IMR-90 (cell line): ENCODE measurements at regions not wholly inside any gene's neighbourhood (a gene's known extent, or its start where the extent isn't known, plus 50 kb on each side); places are given as distances from the start of the nearest gene placed in this dataset.

Experiments used
- ATAC-seq: fragments of 200-7000 bp; cut with Tn5 transposase; 2 replicates; pipeline ENCODE4 v1.9.1; 2020; ENCODE audit warnings: low read depth, mild to moderate bottlenecking, moderate library complexity
- BruUV-seq: library from RNA; stranded (reverse); fragments of 400-500 nt; replicated peaks from 2 replicates; lab custom pipeline; 2021; lab: Mats Ljungman, UMichigan
- CTCF ChIA-PET: fragments of 300-600 bp; formaldehyde crosslinking; extraction: SDS; loops from one replicate; lab custom pipeline; 2021; ENCODE audit warnings: antibody characterized with exemption; lab: Yijun Ruan, JAX
- POLR2A ChIA-PET: fragments of 300-600 bp; sonication (Branson Sonifier 250); formaldehyde crosslinking; loops from one replicate; lab custom pipeline; 2022; ENCODE audit warnings: antibody characterized with exemption; ENCODE audit not compliant: unreplicated experiment; lab: Charles Lee
- DNase-seq: peaks from one replicate; pipeline ENCODE4 v3.0.0; 2013
- H2AFZ ChIP-seq: replicated peaks from 2 replicates; pipeline ENCODE3; 2013; ENCODE audit warnings: low read length, mild to moderate bottlenecking; ENCODE audit not compliant: poor library complexity
- H2AK5ac ChIP-seq: 2 replicates; pipeline ENCODE4 v1.6.1; 2013; ENCODE audit warnings: low read depth, low read length, inconsistent platforms
- H2AK9ac ChIP-seq: replicated peaks from 2 replicates; pipeline ENCODE3; 2013; ENCODE audit warnings: mild to moderate bottlenecking, low read depth, low read length, moderate library complexity; ENCODE audit not compliant: poor library complexity
- H2BK120ac ChIP-seq: 2 replicates; pipeline ENCODE4 v1.6.1; 2013; ENCODE audit warnings: low read depth, low read length, inconsistent platforms
- H2BK15ac ChIP-seq: 3 replicates; pipeline ENCODE4 v1.6.1; 2013; ENCODE audit warnings: low read depth, low read length, inconsistent platforms
- H2BK20ac ChIP-seq: 2 replicates; pipeline ENCODE4 v1.6.1; 2013; ENCODE audit warnings: low read depth, mild to moderate bottlenecking, inconsistent platforms, low read length, moderate library complexity
- H2BK5ac ChIP-seq: 2 replicates; pipeline ENCODE4 v1.6.1; 2013; ENCODE audit warnings: mild to moderate bottlenecking, low read depth, low read length, inconsistent platforms; ENCODE audit not compliant: poor library complexity, severe bottlenecking
- H3K14ac ChIP-seq: replicated peaks from 2 replicates; pipeline ENCODE4 v1.6.1; 2013; ENCODE audit warnings: low read depth, low read length, inconsistent platforms
- H3K18ac ChIP-seq: 2 replicates; pipeline ENCODE4 v1.6.1; 2013; ENCODE audit warnings: low read depth, low read length, control low read depth
- H3K23ac ChIP-seq: 2 replicates; pipeline ENCODE4 v1.6.1; 2013; ENCODE audit warnings: low read depth, low read length, inconsistent platforms
- H3K27ac ChIP-seq: 2 replicates; pipeline ENCODE4 v1.5.1; 2013; ENCODE audit warnings: mild to moderate bottlenecking, control low read depth, low read length; ENCODE audit not compliant: insufficient read depth
- H3K27me3 ChIP-seq: 2 replicates; pipeline ENCODE4 v1.6.1; 2013; ENCODE audit warnings: low read length; ENCODE audit not compliant: control insufficient read depth, insufficient read depth
- H3K36me3 ChIP-seq: 2 replicates; pipeline ENCODE4 v1.6.1; 2013; ENCODE audit warnings: low read length, mixed read lengths; ENCODE audit not compliant: control insufficient read depth, insufficient read depth
- H3K4ac ChIP-seq: 2 replicates; pipeline ENCODE4 v1.6.1; 2013; ENCODE audit warnings: low read depth, low read length, inconsistent platforms
- H3K4me1 ChIP-seq: 2 replicates; pipeline ENCODE4 v1.6.1; 2013; ENCODE audit warnings: low read length, mixed read lengths; ENCODE audit not compliant: control insufficient read depth, insufficient read depth
- H3K4me2 ChIP-seq: 2 replicates; pipeline ENCODE4 v1.6.1; 2013; ENCODE audit warnings: low read depth, mild to moderate bottlenecking, control low read depth, low read length, moderate library complexity
- H3K4me3 ChIP-seq: 2 replicates; pipeline ENCODE4 v1.5.1; 2013; ENCODE audit warnings: low read depth, mild to moderate bottlenecking, control low read depth, low read length, moderate library complexity; ENCODE audit not compliant: insufficient read depth
- H3K56ac ChIP-seq: 2 replicates; pipeline ENCODE4 v1.6.1; 2013; ENCODE audit warnings: low read length, inconsistent platforms; ENCODE audit not compliant: insufficient read depth; ENCODE audit errors: extremely low read depth
- H3K79me1 ChIP-seq, 2 experiments: 2 replicates each; pipeline ENCODE4 v1.6.1; 2013; ENCODE audit warnings: low read length in 2 of 2, inconsistent platforms in 1 of 2, low read depth in 1 of 2
- H3K9ac ChIP-seq: 2 replicates; pipeline ENCODE4 v1.6.1; 2013; ENCODE audit warnings: low read depth, low read length, control low read depth
- H3K9me1 ChIP-seq: 2 replicates; pipeline ENCODE4 v1.6.1; 2013; ENCODE audit warnings: low read length, inconsistent platforms; ENCODE audit not compliant: insufficient read depth
- H3K9me3 ChIP-seq: 2 replicates; pipeline ENCODE4 v1.6.1; 2013; ENCODE audit warnings: low read length; ENCODE audit not compliant: control insufficient read depth, insufficient read depth
- H4K20me1 ChIP-seq: 2 replicates; pipeline ENCODE4 v1.6.1; 2013; ENCODE audit warnings: low read length, inconsistent platforms; ENCODE audit not compliant: insufficient read depth
- H4K5ac ChIP-seq: 2 replicates; pipeline ENCODE4 v1.6.1; 2013; ENCODE audit warnings: mild to moderate bottlenecking, low read depth, low read length, control low read depth
- H4K8ac ChIP-seq, 2 experiments: 2 replicates each; pipeline ENCODE4 v1.6.1; 2013; ENCODE audit warnings: low read depth in 2 of 2, low read length in 2 of 2, control low read depth in 1 of 2, inconsistent platforms in 1 of 2
- H4K91ac ChIP-seq: 2 replicates; pipeline ENCODE4 v1.6.1; 2013; ENCODE audit warnings: low read depth, low read length, inconsistent platforms; ENCODE audit not compliant: insufficient read depth
- MXI1 ChIP-seq: IDR thresholded peaks from 2 replicates; pipeline ENCODE4 v1.6.1; 2012; ENCODE audit warnings: low read depth, mild to moderate bottlenecking, low read length, moderate library complexity, borderline replicate concordance
- NFE2L2 ChIP-seq: fragments of 150-350 bp; IDR thresholded peaks from 2 replicates; pipeline ENCODE4 v1.6.1; 2016; ENCODE audit warnings: low read depth, mild to moderate bottlenecking, low read length
- RAD21 ChIP-seq: IDR thresholded peaks from 2 replicates; pipeline ENCODE4 v1.6.1; 2012; ENCODE audit warnings: low read length, improper control_type of control experiment
- WGBS, 2 experiments: methylation state at CpG; one replicate each; pipeline versions ENCODE4 v1.1.5 to v1.1.7; 2013; ENCODE audit warnings: missing lambda C conversion rate in 2 of 2; ENCODE audit not compliant: insufficient read length in 1 of 2; ENCODE audit errors: extremely low coverage in 2 of 2; 5-methylcytosine and 5-hydroxymethylcytosine counted together
- dilution Hi-C: fragments of 300-500 bp; cut with HindIII; formaldehyde crosslinking; loops from one replicate; pipeline ENCODE4 v1.14.3; 2018; ENCODE audit warnings: low sequenced_read_pairs; ENCODE audit not compliant: unreplicated experiment
- in situ Hi-C: fragments of 300-500 bp; cut with MboI; formaldehyde crosslinking; loops from 3 replicates; pipeline ENCODE4 v1.14.3; 2019; ENCODE audit warnings: low sequenced_read_pairs, inconsistent platforms, mixed read lengths
- intact Hi-C: fragments of 100-400 bp; cut with micrococcal nuclease; formaldehyde crosslinking; loops from 2 replicates; pipeline ENCODE4 v1.10.0; 2022

GRCh38 chr13:53513226-53513625 lies 484.6 kb downstream of the OLFM4 start:
- H3K4me3 ChIP-seq, result no peak overlapping the region
- no peak overlapping the region for H2BK20ac ChIP-seq
- no peaks in the 10 kb centered on the region for H3K27me3 ChIP-seq
- ATAC-seq (no peak), DNase-seq (no peak)
- H3K79me1 ChIP-seq, result no peaks in the 10 kb centered on the region
- H3K4me1 ChIP-seq, result no peaks in the 10 kb centered on the region
- no peak overlapping the region for H4K5ac ChIP-seq
- no peak overlapping the region for H3K4me2 ChIP-seq
- no peak overlapping the region for H3K56ac ChIP-seq
- POLR2A ChIA-PET, result no interaction called here
- no peak for TF ChIP-seq NFE2L2
- no peak for TF ChIP-seq RAD21
- no peak for TF ChIP-seq MXI1
- H3K9me3 ChIP-seq, result peaks cover 9% of the 10 kb centered on the region
- H2BK120ac ChIP-seq, result no peak overlapping the region
- dilution Hi-C loops, result no loop called here
- in situ Hi-C loops, result no loop called here
- H3K27ac ChIP-seq, result no peak overlapping the region
- CTCF ChIA-PET, result no interaction called here
- no peak overlapping the region for H3K14ac ChIP-seq
- no peak overlapping the region for H3K23ac ChIP-seq
- H2BK5ac ChIP-seq, result no peak overlapping the region
- WGBS, 2 experiments, result 50% methylated on average over 2 of the region's 4 CpGs; no CpG with 5 or more reads in 1 of the 2 experiments
- no peak overlapping the region for H3K9ac ChIP-seq
- H2AK5ac ChIP-seq, result no peak overlapping the region
- no peak overlapping the region for H4K8ac ChIP-seq
- intact Hi-C loops, result no loop called here
- no peaks in the 10 kb centered on the region for H3K36me3 ChIP-seq
- no peaks in the 10 kb centered on the region for H4K20me1 ChIP-seq
- no peak overlapping the region for H2AFZ ChIP-seq
- no peak overlapping the region for H3K4ac ChIP-seq
- H2AK9ac ChIP-seq, result no peak overlapping the region
- BruUV-seq, result no TSS peak
- no peak overlapping the region for H2BK15ac ChIP-seq
- H3K18ac ChIP-seq, result no peak overlapping the region
- no peak overlapping the region for H4K91ac ChIP-seq
- H3K9me1 ChIP-seq, result no peaks in the 10 kb centered on the region
